B cell (primary cell): ENCODE measurements at regions not wholly inside any gene's neighbourhood (a gene's known extent, or its start where the extent isn't known, plus 50 kb on each side); places are given as distances from the start of the nearest gene placed in this dataset.

Experiments
- ATAC-seq: fragments of 200-7000 bp; cut with Tn5 transposase; one replicate; pipeline ENCODE4 v1.10.0; 2021; ENCODE audit warnings: low read depth, mild to moderate bottlenecking, moderate number of reproducible peaks, moderate library complexity
- CTCF ChIA-PET: fragments of 350-600 bp; sonication (Branson Sonifier 250); formaldehyde crosslinking; loops from one replicate; lab custom pipeline; 2021; ENCODE audit warnings: antibody characterized with exemption, inconsistent platforms; lab: Charles Lee
- POLR2A ChIA-PET: fragments of 350-600 bp; sonication (Branson Sonifier 250); formaldehyde crosslinking; loops from one replicate; lab custom pipeline; 2021; ENCODE audit warnings: antibody characterized with exemption; lab: Charles Lee
- DNase-seq: peaks from one replicate; pipeline ENCODE4 v3.0.0; 2013
- H2AFZ ChIP-seq: 2 replicates; pipeline ENCODE4 v1.6.1; 2012; ENCODE audit warnings: mild to moderate bottlenecking, low read depth, low read length; ENCODE audit not compliant: insufficient read depth, poor library complexity, severe bottlenecking
- H3K27ac ChIP-seq, 2 donors: 1 replicate in 1 of 2; 2 replicates in 1 of 2; pipeline ENCODE4 v1.5.1; 2012 to 2013; ENCODE audit warnings: low read length in 2 of 2, mild to moderate bottlenecking in 2 of 2, moderate library complexity in 1 of 2
- H3K27me3 ChIP-seq, 4 experiments: fragments of 200-600 bp in 1 of 4; sonication (generic) in 1 of 4; replicated peaks in 1 of 4; 1 replicate in 2 of 4; 2 replicates in 2 of 4; pipeline versions ENCODE4 v1.6.1 to v1.7.0; 2013 to 2016; ENCODE audit warnings: low read length in 3 of 4, mild to moderate bottlenecking in 2 of 4, mixed read lengths in 1 of 4, moderate library complexity in 1 of 4; ENCODE audit not compliant: insufficient read depth in 4 of 4, control insufficient read depth in 3 of 4; ENCODE audit errors: control extremely low read depth in 1 of 4
- H3K36me3 ChIP-seq, 2 experiments: replicated peaks in 1 of 2; 1 replicate in 1 of 2; 2 replicates in 1 of 2; pipeline versions ENCODE4 v1.6.1 to v1.7.1; 2013; ENCODE audit warnings: low read length in 1 of 2; ENCODE audit not compliant: insufficient read depth in 2 of 2, control insufficient read depth in 1 of 2; ENCODE audit errors: control extremely low read depth in 1 of 2, extremely low read depth in 1 of 2
- H3K4me1 ChIP-seq, 2 donors: fragments of 200-600 bp in 1 of 2; sonication (generic) in 1 of 2; 1 replicate in 1 of 2; 2 replicates in 1 of 2; pipeline versions ENCODE4 v1.5.1 to v1.6.1; 2013 to 2017; ENCODE audit warnings: low read length in 2 of 2; ENCODE audit not compliant: control insufficient read depth in 2 of 2, insufficient read depth in 2 of 2
- H3K4me2 ChIP-seq: replicated peaks from 2 replicates; pipeline ENCODE3; 2012; ENCODE audit warnings: mild to moderate bottlenecking, low read depth, low read length; ENCODE audit not compliant: poor library complexity, severe bottlenecking
- H3K4me3 ChIP-seq, 5 experiments: fragments of 200-600 bp in 1 of 5; sonication (generic) in 1 of 5; 1 replicate in 3 of 5; 2 replicates in 2 of 5; pipeline versions ENCODE4 v1.5.1 to v1.7.0; 2011 to 2016; ENCODE audit warnings: low read length in 4 of 5, mild to moderate bottlenecking in 4 of 5, low read depth in 2 of 5, control low read depth in 1 of 5, moderate library complexity in 1 of 5; ENCODE audit not compliant: insufficient read depth in 1 of 5; ENCODE audit errors: control extremely low read depth in 1 of 5, extremely low read depth in 1 of 5
- H3K79me2 ChIP-seq: fragments of 200-600 bp; sonication (generic); one replicate; pipeline ENCODE4 v1.6.0; 2016; ENCODE audit warnings: low read length; ENCODE audit not compliant: control insufficient read depth, insufficient read depth
- H3K9ac ChIP-seq: fragments of 200-600 bp; sonication (generic); 2 replicates; pipeline ENCODE4 v1.6.1; 2017; ENCODE audit warnings: mild to moderate bottlenecking, low read length, moderate library complexity
- H3K9me3 ChIP-seq, 3 donors: one replicate each; pipeline versions ENCODE4 v1.6.1 to v1.7.1; 2013; ENCODE audit warnings: low read length in 2 of 3; ENCODE audit not compliant: control insufficient read depth in 2 of 3, insufficient read depth in 1 of 3; ENCODE audit errors: control extremely low read depth in 1 of 3
- H4K20me1 ChIP-seq: 2 replicates; pipeline ENCODE4 v1.6.0; 2012; ENCODE audit warnings: mild to moderate bottlenecking, low read length; ENCODE audit not compliant: insufficient read depth, control insufficient read depth, poor library complexity, severe bottlenecking
- H3K27ac Mint-ChIP-seq: one replicate; pipeline ENCODE4 v1.8.0; 2021; ENCODE audit warnings: mixed read lengths
- H3K27me3 Mint-ChIP-seq: one replicate; pipeline ENCODE4 v1.8.0; 2021; ENCODE audit warnings: mixed read lengths
- H3K4me1 Mint-ChIP-seq: one replicate; pipeline ENCODE4 v1.8.0; 2021; ENCODE audit warnings: mixed read lengths
- H3K4me3 Mint-ChIP-seq: one replicate; pipeline ENCODE4 v1.8.0; 2021; ENCODE audit warnings: mixed read lengths
- H3K9me3 Mint-ChIP-seq: one replicate; pipeline ENCODE4 v1.8.0; 2022; ENCODE audit warnings: mixed read lengths; ENCODE audit not compliant: insufficient read depth
- CTCF ChIP-seq: fragments of 200-600 bp; IDR thresholded peaks from one replicate; pipeline ENCODE4 v1.8.0; 2022; ENCODE audit warnings: antibody characterized with exemption, mild to moderate bottlenecking
- EZH2 ChIP-seq: IDR thresholded peaks from 2 replicates; pipeline ENCODE4 v1.6.1; 2012; ENCODE audit warnings: borderline replicate concordance, low read depth, mild to moderate bottlenecking, moderate library complexity, low read length; ENCODE audit not compliant: insufficient read depth, poor library complexity, severe bottlenecking
- WGBS: methylation state at CpG from one replicate; pipeline ENCODE4 v1.1.5; 2013; ENCODE audit warnings: missing lambda C conversion rate; ENCODE audit not compliant: insufficient coverage; 5-methylcytosine and 5-hydroxymethylcytosine counted together
- intact Hi-C: fragments of 100-400 bp; cut with micrococcal nuclease; formaldehyde crosslinking; loops from one replicate; pipeline ENCODE4 v1.10.0; 2022

- ATAC-seq (no peak), DNase-seq (no peak)
- Mint-ChIP-seq H3K27ac (no peak overlapping the region), H3K9me3 (peaks cover 7% of the 10 kb centered on the region), H3K4me3 (no peak overlapping the region), H3K4me1 (no peaks in the 10 kb centered on the region), H3K27me3 (no peaks in the 10 kb centered on the region)
- Histone ChIP-seq H3K4me2 (no peak overlapping the region), H3K4me1 (no peaks in the 10 kb centered on the region), H2AFZ (no peak overlapping the region), H3K27ac (no peak overlapping the region), H3K4me3 (no peak overlapping the region), H4K20me1 (no peaks in the 10 kb centered on the region), H3K27me3 (no peaks in the 10 kb centered on the region), H3K9me3 (peaks cover 0 to 3% (median 0%) of the 10 kb centered on the region in 3 donors), H3K9ac (no peak overlapping the region), H3K36me3 (no peaks in the 10 kb centered on the region), H3K79me2 (no peaks in the 10 kb centered on the region)
- CTCF ChIA-PET, result no interaction called here
- WGBS, result 84% methylated on average over 5 of the region's 6 CpGs
- no peak for TF ChIP-seq EZH2
- no peak for TF ChIP-seq CTCF
- POLR2A ChIA-PET, result no interaction called here
- intact Hi-C loops, result no loop called here
Measured at GRCh38 chr18:37937287-37937686, 371.7 kb upstream of the CELF4 start.

- no peaks in the 10 kb centered on the region for H3K27me3 ChIP-seq
- intact Hi-C loops, result no loop called here
- H3K4me3 Mint-ChIP-seq, result no peak overlapping the region
- no peak for ATAC-seq
- no peak overlapping the region for H2AFZ ChIP-seq
- no peaks in the 10 kb centered on the region for H3K27me3 Mint-ChIP-seq
- TF ChIP-seq EZH2, result no peak
- no peak for TF ChIP-seq CTCF
- H3K4me1 ChIP-seq, result no peaks in the 10 kb centered on the region
- no peaks in the 10 kb centered on the region for H3K79me2 ChIP-seq
- no peaks in the 10 kb centered on the region for H3K4me1 Mint-ChIP-seq
- ChIA-PET POLR2A (no interaction called here), CTCF (no interaction called here)
- no peak for DNase-seq
- peaks cover 13% of the 10 kb centered on the region for H3K9me3 Mint-ChIP-seq
- no peak overlapping the region for H3K4me2 ChIP-seq
- no peak overlapping the region for H3K9ac ChIP-seq
- H3K9me3 ChIP-seq, result peaks cover 0 to 3% (median 0%) of the 10 kb centered on the region in 3 donors
- H3K36me3 ChIP-seq, result no peaks in the 10 kb centered on the region
- no peak overlapping the region for H3K4me3 ChIP-seq
- 100% methylated on average over 1 of the region's 2 CpGs for WGBS
- no peak overlapping the region for H3K27ac ChIP-seq
- no peaks in the 10 kb centered on the region for H4K20me1 ChIP-seq
- no peak overlapping the region for H3K27ac Mint-ChIP-seq
Measured at GRCh38 chr18:37935086-37935485, 369.5 kb upstream of the CELF4 start.
